GM12875 (cell line): ENCODE measurements at regions not wholly inside any gene's neighbourhood (a gene's known extent, or its start where the extent isn't known, plus 50 kb on each side); places are given as distances from the start of the nearest gene placed in this dataset.
"Not testable (repeated sequence)": the region's sequence is repeated elsewhere in the genome, so short reads cannot be mapped to it uniquely, and the experiment has no call there.

Experiments
- H3K4me3 ChIP-seq: one replicate; pipeline ENCODE4 v1.5.1; 2011; ENCODE audit warnings: low read depth, low read length, control low read depth
- CTCF ChIP-seq: IDR thresholded peaks from 2 replicates; pipeline ENCODE4 v1.5.1; 2011; ENCODE audit warnings: low read depth, mild to moderate bottlenecking, control low read depth, inconsistent platforms, low read length, moderate library complexity, borderline replicate concordance; ENCODE audit not compliant: insufficient read depth

GRCh38 chr20:47887477-47888080 lies 102.3 kb upstream of the SULF2 start:
- no peak for TF ChIP-seq CTCF
- no peak overlapping the region for H3K4me3 ChIP-seq

GRCh38 chr20:47887064-47887463 lies 101.8 kb upstream of the SULF2 start:
- H3K4me3 ChIP-seq, result no peak overlapping the region
- no peak for TF ChIP-seq CTCF

GRCh38 chr20:47886454-47887041 lies 101.3 kb upstream of the SULF2 start:
- TF ChIP-seq CTCF, result no peak
- H3K4me3 ChIP-seq, result no peak overlapping the region

- H3K4me3 ChIP-seq, result no peak overlapping the region
- TF ChIP-seq CTCF, result no peak
Measured at GRCh38 chr20:47885909-47886453, 100.7 kb upstream of the SULF2 start.

DNA sequence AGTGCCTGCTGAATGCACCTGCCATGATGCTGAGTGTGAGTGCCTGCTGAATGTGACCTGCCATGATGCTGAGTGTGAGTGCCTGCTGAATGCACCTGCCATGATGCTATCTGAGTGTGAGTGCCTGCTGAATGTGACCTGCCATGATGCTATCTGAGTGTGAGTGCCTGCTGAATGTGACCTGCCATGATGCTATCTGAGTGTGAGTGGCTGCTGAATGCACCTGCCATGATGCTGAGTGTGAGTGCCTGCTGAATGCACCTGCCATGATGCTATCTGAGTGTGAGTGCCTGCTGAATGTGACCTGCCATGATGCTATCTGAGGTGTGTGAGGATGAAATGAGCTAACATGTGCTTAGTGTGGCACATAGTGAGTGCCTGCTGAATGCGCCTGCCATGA lies 98.7 kb upstream of the SULF2 start:
- not testable (repeated sequence) for H3K4me3 ChIP-seq

DNA sequence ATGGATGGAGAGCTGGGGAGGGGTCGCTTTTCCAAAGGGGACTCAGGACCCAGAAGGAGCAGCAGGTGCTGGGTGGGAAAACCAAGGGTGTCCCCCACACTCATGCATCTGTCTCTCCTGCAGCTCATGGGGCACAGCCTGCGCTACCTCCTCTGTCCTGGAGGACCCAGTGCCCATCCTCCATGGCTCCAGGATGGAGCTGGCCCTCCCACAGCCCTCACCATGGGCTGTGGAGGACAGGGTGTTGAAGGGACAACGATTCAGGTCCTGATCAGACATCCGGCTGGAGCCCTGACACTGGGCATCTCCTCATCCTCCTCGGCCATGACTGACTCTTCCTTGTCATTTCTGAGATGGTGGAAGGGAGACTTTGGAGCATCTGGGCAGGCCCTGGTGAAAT lies 97.9 kb upstream of the SULF2 start:
- no peak overlapping the region for H3K4me3 ChIP-seq
- no peak for TF ChIP-seq CTCF

DNA sequence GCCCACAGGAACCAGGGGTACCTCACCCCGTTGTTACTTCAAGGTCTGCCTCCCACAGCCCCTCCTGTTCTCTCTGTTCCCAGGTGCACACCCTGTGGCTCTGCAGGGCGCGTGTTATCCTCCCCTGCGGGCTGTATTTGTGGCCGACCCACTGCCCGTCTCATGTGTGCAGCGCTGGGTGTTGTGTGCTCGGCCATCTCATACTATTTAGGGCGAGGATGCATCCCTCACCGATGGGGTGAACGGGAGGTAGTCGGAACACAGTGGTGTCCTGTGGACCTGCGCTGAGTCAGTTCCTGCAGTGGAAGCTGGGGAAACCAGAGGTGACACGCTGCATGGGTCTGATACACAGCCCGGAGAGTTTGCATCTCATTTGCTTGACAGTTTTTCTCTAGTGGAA lies 94.5 kb upstream of the SULF2 start:
- H3K4me3 ChIP-seq, result no peak overlapping the region
- no peak for TF ChIP-seq CTCF
